GM12878 (cell line): ENCODE measurements at regions not wholly inside any gene's neighbourhood (a gene's known extent, or its start where the extent isn't known, plus 50 kb on each side); places are given as distances from the start of the nearest gene placed in this dataset.

Experiments
- ATAC-seq: fragments of 200-7000 bp; cut with Tn5 transposase; 3 replicates; pipeline ENCODE4 v1.9.1; 2020; ENCODE audit warnings: mild to moderate bottlenecking, moderate library complexity
- BruUV-seq: library from RNA; stranded (reverse); fragments of 400-500 nt; replicated peaks from 2 replicates; lab custom pipeline; 2021; lab: Mats Ljungman, UMichigan
- CTCF ChIA-PET: fragments of 300-600 bp; sonication (Branson Sonifier 250); formaldehyde crosslinking; extraction: SDS; loops from one replicate; lab custom pipeline; 2021; ENCODE audit warnings: inconsistent platforms; lab: Yijun Ruan, JAX
- POLR2A ChIA-PET: fragments of 350-600 bp; formaldehyde crosslinking; extraction: SDS; loops from one replicate; lab custom pipeline; 2021; ENCODE audit warnings: inconsistent platforms; lab: Charles Lee
- RAD21 ChIA-PET: fragments of 300-600 bp; sonication (Branson Sonifier 250); formaldehyde crosslinking; loops from one replicate; lab custom pipeline; 2023; ENCODE audit warnings: antibody characterized with exemption; ENCODE audit not compliant: unreplicated experiment; lab: Charles Lee
- SMC1A ChIA-PET: fragments of 300-600 bp; sonication (Branson Sonifier 250); formaldehyde crosslinking; loops from one replicate; lab custom pipeline; 2023; ENCODE audit not compliant: unreplicated experiment, uncharacterized antibody; lab: Charles Lee
- DNase-seq: peaks from one replicate; pipeline ENCODE4 v3.0.0-alpha.2; 2011; ENCODE audit warnings: low read depth, low spot score
- FAIRE-seq: peaks from 3 replicates; lab custom pipeline; 2011; peaks lifted over from hg19 to GRCh38; lab: Jason Lieb, UNC
- H2AFZ ChIP-seq: 2 replicates; pipeline ENCODE4 v1.6.0; 2011; ENCODE audit warnings: low read depth, low read length, control low read depth; ENCODE audit not compliant: control insufficient read depth
- H3K27ac ChIP-seq: 2 replicates; pipeline ENCODE4 v1.5.1; 2011; ENCODE audit warnings: control low read depth; ENCODE audit not compliant: control insufficient read depth, insufficient read depth
- H3K27me3 ChIP-seq, 2 experiments: replicated peaks in 1 of 2; 2 replicates each; pipeline versions ENCODE4 v1.6.0 to v1.6.1; 2011; ENCODE audit warnings: low read length in 1 of 2; ENCODE audit not compliant: control insufficient read depth in 2 of 2, insufficient read depth in 2 of 2
- H3K36me3 ChIP-seq, 2 experiments: 2 replicates each; pipeline ENCODE4 v1.5.1; 2011; ENCODE audit warnings: low read length in 1 of 2; ENCODE audit not compliant: control insufficient read depth in 2 of 2, insufficient read depth in 2 of 2
- H3K4me1 ChIP-seq: 2 replicates; pipeline ENCODE4 v1.6.1; 2011; ENCODE audit warnings: mild to moderate bottlenecking, low read length, moderate library complexity, mixed read lengths; ENCODE audit not compliant: control insufficient read depth, insufficient read depth
- H3K4me2 ChIP-seq: 2 replicates; pipeline ENCODE4 v1.6.0; 2011; ENCODE audit warnings: control low read depth; ENCODE audit not compliant: control insufficient read depth, insufficient read depth
- H3K4me3 ChIP-seq: fragments of 200-600 bp; sonication (generic); 2 replicates; pipeline ENCODE4 v1.5.1; 2016
- H3K79me2 ChIP-seq: 2 replicates; pipeline ENCODE4 v1.6.0; 2011; ENCODE audit warnings: low read length; ENCODE audit not compliant: control insufficient read depth, insufficient read depth
- H3K9ac ChIP-seq: 2 replicates; pipeline ENCODE4 v1.8.0; 2011; ENCODE audit warnings: low read length, control low read depth, mixed read lengths; ENCODE audit not compliant: control insufficient read depth, insufficient read depth
- H3K9me3 ChIP-seq: replicated peaks from 3 replicates; pipeline ENCODE4 v1.5.1; 2011; ENCODE audit warnings: mild to moderate bottlenecking, low read length; ENCODE audit not compliant: control insufficient read depth, insufficient read depth
- H4K20me1 ChIP-seq: 2 replicates; pipeline ENCODE4 v1.6.0; 2011; ENCODE audit not compliant: control insufficient read depth, insufficient read depth
- ATF7 ChIP-seq: fragments of 450-650 bp; IDR thresholded peaks from 2 replicates; pipeline ENCODE4 v1.6.1; 2016; ENCODE audit warnings: low read depth, mild to moderate bottlenecking
- CBFB ChIP-seq: IDR thresholded peaks from 2 replicates; pipeline ENCODE4 v1.6.1; 2016; ENCODE audit warnings: antibody characterized with exemption, low read depth
- CHD1 ChIP-seq: IDR thresholded peaks from 2 replicates; pipeline ENCODE4 v1.6.1; 2012; ENCODE audit warnings: low read depth, low read length, improper control_type of control experiment
- CHD2 ChIP-seq: IDR thresholded peaks from 2 replicates; pipeline ENCODE4 v1.6.1; 2011; ENCODE audit warnings: low read depth, low read length, improper control_type of control experiment, borderline replicate concordance
- CHD4 ChIP-seq: fragments of 200-600 bp; sonication (generic); IDR thresholded peaks from 2 replicates; pipeline ENCODE4 v1.6.1; 2016; ENCODE audit warnings: mild to moderate bottlenecking
- ESRRA ChIP-seq: IDR thresholded peaks from 2 replicates; pipeline ENCODE4 v1.6.1; 2012; ENCODE audit warnings: mild to moderate bottlenecking, low read length, improper control_type of control experiment
- EZH2 ChIP-seq: IDR thresholded peaks from 2 replicates; pipeline ENCODE4 v1.6.1; 2012; ENCODE audit warnings: low read depth, mild to moderate bottlenecking, control low read depth, inconsistent platforms, low read length, borderline replicate concordance; ENCODE audit not compliant: control insufficient read depth
- HDGF ChIP-seq: fragments of 450-650 bp; IDR thresholded peaks from 2 replicates; pipeline ENCODE4 v1.6.1; 2016; ENCODE audit warnings: antibody characterized with exemption
- NFYA ChIP-seq: IDR thresholded peaks from 2 replicates; pipeline ENCODE4 v1.6.1; 2011; ENCODE audit warnings: low read depth, mild to moderate bottlenecking, low read length, improper control_type of control experiment, borderline replicate concordance
- NKRF ChIP-seq: fragments of 450-650 bp; conservative IDR thresholded peaks from 2 replicates; pipeline ENCODE4 v1.6.1; 2017; ENCODE audit warnings: mild to moderate bottlenecking, moderate library complexity
- POLR2AphosphoS5 ChIP-seq: IDR thresholded peaks from 2 replicates; pipeline ENCODE4 v1.6.1; 2011; ENCODE audit warnings: mild to moderate bottlenecking, low read length, inconsistent platforms
- RAD21 ChIP-seq: IDR thresholded peaks from 2 replicates; pipeline ENCODE4 v1.6.1; 2011; ENCODE audit warnings: mild to moderate bottlenecking, low read depth, low read length, moderate library complexity; ENCODE audit not compliant: insufficient read depth
- RB1 ChIP-seq: fragments of 450-650 bp; formaldehyde crosslinking; IDR thresholded peaks from 2 replicates; pipeline ENCODE4 v1.6.1; 2017; ENCODE audit warnings: mild to moderate bottlenecking, borderline replicate concordance
- SIN3A ChIP-seq: IDR thresholded peaks from 2 replicates; pipeline ENCODE4 v1.6.1; 2012; ENCODE audit warnings: low read depth, low read length, improper control_type of control experiment
- SMC3 ChIP-seq: IDR thresholded peaks from 2 replicates; pipeline ENCODE4 v1.6.1; 2011; ENCODE audit warnings: low read length, improper control_type of control experiment, borderline replicate concordance
- SRF ChIP-seq, 2 experiments: IDR thresholded peaks; 2 replicates each; pipeline ENCODE4 v1.6.1; 2011; ENCODE audit warnings: low read depth in 2 of 2, low read length in 2 of 2, mild to moderate bottlenecking in 1 of 2, moderate library complexity in 1 of 2
- TBL1XR1 ChIP-seq: IDR thresholded peaks from 2 replicates; pipeline ENCODE4 v1.6.1; 2012; ENCODE audit warnings: low read depth, low read length, improper control_type of control experiment
- ZNF384 ChIP-seq: IDR thresholded peaks from 2 replicates; pipeline ENCODE4 v1.6.1; 2012; ENCODE audit warnings: low read depth, mild to moderate bottlenecking, low read length, improper control_type of control experiment, borderline replicate concordance
- WGBS: methylation state at CpG from one replicate; pipeline ENCODE4 v1.1.6; 2016; ENCODE audit warnings: low lambda C conversion rate; ENCODE audit not compliant: insufficient replicate concordance, insufficient coverage; ENCODE audit errors: missing lambda C conversion rate; 5-methylcytosine and 5-hydroxymethylcytosine counted together
- in situ Hi-C: fragments of 300-500 bp; cut with MboI; formaldehyde crosslinking; loops from 9 replicates; pipeline ENCODE4 v1.14.3; 2018; ENCODE audit warnings: mixed read lengths
- intact Hi-C: fragments of 100-400 bp; cut with micrococcal nuclease; formaldehyde crosslinking; loops from one replicate; pipeline ENCODE4 v1.14.2; 2022; ENCODE audit not compliant: unreplicated experiment
- TF ChIP-seq, protein P1 (sequence below): IDR thresholded peaks from 2 replicates; pipeline ENCODE4 v1.6.1; 2011; ENCODE audit warnings: low read depth, low read length, improper control_type of control experiment, borderline replicate concordance
- TF ChIP-seq, protein P2 (sequence below): IDR thresholded peaks from 2 replicates; pipeline ENCODE4 v1.6.1; 2012; ENCODE audit warnings: low read depth, low read length, improper control_type of control experiment

DNA sequence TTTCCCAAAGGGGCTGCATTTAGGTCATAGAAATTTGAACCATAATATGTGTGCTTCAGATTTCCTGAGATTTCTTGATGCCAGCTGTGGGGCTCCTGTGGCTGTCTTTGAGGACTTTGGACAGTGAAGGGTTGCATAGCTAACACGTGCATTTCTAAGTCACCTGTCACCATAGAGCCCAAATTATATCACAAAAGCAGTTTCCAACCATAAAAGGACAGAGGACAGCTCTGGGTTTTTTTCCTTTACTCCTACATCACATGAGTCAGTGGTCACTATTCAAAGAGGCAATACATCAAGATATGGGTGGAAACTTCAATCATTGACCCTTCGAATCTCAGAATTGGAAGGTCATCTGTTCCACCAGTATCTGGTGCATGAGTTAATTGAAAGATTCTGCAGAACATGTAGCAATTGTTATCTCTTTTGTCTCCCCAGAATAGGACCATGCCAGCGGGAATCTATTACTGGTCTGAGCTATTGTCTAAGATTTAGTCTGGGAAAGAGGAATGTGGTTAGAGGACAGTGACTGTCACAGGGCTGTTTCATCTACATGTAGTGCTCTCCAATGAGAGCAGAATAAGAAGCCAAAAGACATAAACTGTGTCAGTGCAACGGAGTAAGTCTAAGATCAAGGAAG, 133.5 kb downstream of the AASDH start (continued):
- TF ChIP-seq NFYA (no peak), CBFB (no peak), CHD1 (no peak)
- TF ChIP-seq, all 136 proteins: peak for 0

- DNase-seq, result no peak
- H3K9me3 ChIP-seq, result no peaks in the 10 kb centered on the region
- in situ Hi-C loops (no loop called here), intact Hi-C loops (no loop called here)
- no peak for ATAC-seq
- no peaks in the 10 kb centered on the region for H3K4me1 ChIP-seq
- H3K27ac ChIP-seq, result no peak overlapping the region
- ChIA-PET CTCF (no interaction called here), SMC1A (no interaction called here), POLR2A (no interaction called here), RAD21 (no interaction called here)
- WGBS, result 34% methylated on average over 4 of the region's 4 CpGs
- H4K20me1 ChIP-seq, result no peaks in the 10 kb centered on the region
- H3K36me3 ChIP-seq, result no peaks in the 10 kb centered on the region
- no peak overlapping the region for H3K4me2 ChIP-seq
- BruUV-seq, result no TSS peak
- no peak overlapping the region for H3K9ac ChIP-seq
- H3K79me2 ChIP-seq, result no peaks in the 10 kb centered on the region
- no peaks in the 10 kb centered on the region for H3K27me3 ChIP-seq
- no peak overlapping the region for H2AFZ ChIP-seq
- no peak for FAIRE-seq
- no peak overlapping the region for H3K4me3 ChIP-seq
- TF ChIP-seq ZNF384 (no peak), TBL1XR1 (no peak), ESRRA (no peak), NKRF (no peak), SIN3A (no peak), CHD2 (no peak), CHD4 (no peak), ATF7 (no peak), SMC3 (no peak), RB1 (no peak), SRF (IDR thresholded peaks at IDR 0.05; ENCODE audit: low read depth in 2 of 2, low read length in 2 of 2) (no peak), EZH2 (no peak), HDGF (no peak), RAD21 (no peak), POLR2AphosphoS5 (no peak)
- TF ChIP-seq, protein P1, sequence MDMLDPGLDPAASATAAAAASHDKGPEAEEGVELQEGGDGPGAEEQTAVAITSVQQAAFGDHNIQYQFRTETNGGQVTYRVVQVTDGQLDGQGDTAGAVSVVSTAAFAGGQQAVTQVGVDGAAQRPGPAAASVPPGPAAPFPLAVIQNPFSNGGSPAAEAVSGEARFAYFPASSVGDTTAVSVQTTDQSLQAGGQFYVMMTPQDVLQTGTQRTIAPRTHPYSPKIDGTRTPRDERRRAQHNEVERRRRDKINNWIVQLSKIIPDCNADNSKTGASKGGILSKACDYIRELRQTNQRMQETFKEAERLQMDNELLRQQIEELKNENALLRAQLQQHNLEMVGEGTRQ, result no peak
- TF ChIP-seq, protein P2, sequence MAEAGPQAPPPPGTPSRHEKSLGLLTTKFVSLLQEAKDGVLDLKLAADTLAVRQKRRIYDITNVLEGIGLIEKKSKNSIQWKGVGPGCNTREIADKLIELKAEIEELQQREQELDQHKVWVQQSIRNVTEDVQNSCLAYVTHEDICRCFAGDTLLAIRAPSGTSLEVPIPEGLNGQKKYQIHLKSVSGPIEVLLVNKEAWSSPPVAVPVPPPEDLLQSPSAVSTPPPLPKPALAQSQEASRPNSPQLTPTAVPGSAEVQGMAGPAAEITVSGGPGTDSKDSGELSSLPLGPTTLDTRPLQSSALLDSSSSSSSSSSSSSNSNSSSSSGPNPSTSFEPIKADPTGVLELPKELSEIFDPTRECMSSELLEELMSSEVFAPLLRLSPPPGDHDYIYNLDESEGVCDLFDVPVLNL, result no peak
Measured at GRCh38 chr4:56252561-56253152, 134.6 kb downstream of the AASDH start.
